Globus pallidus (tissue), 1 donor: ENCODE measurements at regions not wholly inside any gene's neighbourhood (a gene's known extent, or its start where the extent isn't known, plus 50 kb on each side); places are given as distances from the start of the nearest gene placed in this dataset.
"Not testable (repeated sequence)": the region's sequence is repeated elsewhere in the genome, so short reads cannot be mapped to it uniquely, and the experiment has no call there.

ENCODE experiments used
- DNase-seq: peaks from one replicate; pipeline ENCODE4 v3.0.0-alpha.2; 2015; ENCODE audit warnings: low spot score

- DNase-seq = no peak
Observed at GRCh38 chr13:50599046-50599445, 244.4 kb downstream of the DLEU7 start.

GRCh38 chr13:50599927-50600326 is 243.6 kb downstream of the DLEU7 start:
- no peak for DNase-seq

GRCh38 chr13:50608370-50608769 is 235.1 kb downstream of the DLEU7 start:
- DNase-seq = no peak

- no peak for DNase-seq
Observed at GRCh38 chr13:50609011-50609410, 234.5 kb downstream of the DLEU7 start.

- DNase-seq = no peak
Observed at GRCh38 chr13:50610238-50610637, 233.3 kb downstream of the DLEU7 start.

- no peak for DNase-seq
Observed at GRCh38 chr13:50611117-50611781, 232.2 kb downstream of the DLEU7 start.

GRCh38 chr13:50612717-50613116 is 230.8 kb downstream of the DLEU7 start:
- no peak for DNase-seq

- no peak for DNase-seq
Observed at GRCh38 chr13:50613356-50613831, 230.1 kb downstream of the DLEU7 start.

- DNase-seq = no peak
Observed at GRCh38 chr13:50615234-50615633, 228.3 kb downstream of the DLEU7 start.

- no peak for DNase-seq
Observed at GRCh38 chr13:50616101-50616500, 227.4 kb downstream of the DLEU7 start.

- DNase-seq = no peak
Observed at GRCh38 chr13:50617134-50617721, 226.3 kb downstream of the DLEU7 start.

GRCh38 chr13:50618206-50618605 is 225.3 kb downstream of the DLEU7 start:
- DNase-seq = no peak

GRCh38 chr13:50626101-50626547 is 217.4 kb downstream of the DLEU7 start:
- DNase-seq = no peak

- DNase-seq = no peak
Observed at GRCh38 chr13:50627111-50627510, 216.4 kb downstream of the DLEU7 start.

GRCh38 chr13:50628512-50628911 is 215.0 kb downstream of the DLEU7 start:
- DNase-seq = not testable (repeated sequence)

- DNase-seq = no peak
Observed at GRCh38 chr13:50629497-50629896, 214.0 kb downstream of the DLEU7 start.

GRCh38 chr13:50629966-50630365 is 213.5 kb downstream of the DLEU7 start:
- no peak for DNase-seq

- DNase-seq = no peak
Observed at GRCh38 chr13:50631041-50631440, 212.5 kb downstream of the DLEU7 start.

- DNase-seq = no peak
Observed at GRCh38 chr13:50634339-50634738, 209.2 kb downstream of the DLEU7 start.

GRCh38 chr13:50635504-50635903 is 208.0 kb downstream of the DLEU7 start:
- DNase-seq = peak; percentile 51

GRCh38 chr13:50636007-50636704 is 207.3 kb downstream of the DLEU7 start:
- no peak for DNase-seq

GRCh38 chr13:50643060-50643459 is 200.4 kb downstream of the DLEU7 start:
- peak; percentile 16 for DNase-seq
